HG03280 (cell line): ENCODE measurements at regions not wholly inside any gene's neighbourhood (a gene's known extent, or its start where the extent isn't known, plus 50 kb on each side); places are given as distances from the start of the nearest gene placed in this dataset.
"Not testable (repeated sequence)": the region's sequence is repeated elsewhere in the genome, so short reads cannot be mapped to it uniquely, and the experiment has no call there.

Source experiments
- ATAC-seq: cut with Tn5 transposase; IDR thresholded peaks from one replicate; pipeline ENCODE4 v1.9.1; 2021; ENCODE audit warnings: mild to moderate bottlenecking, moderate library complexity; ENCODE audit not compliant: unreplicated experiment

DNA sequence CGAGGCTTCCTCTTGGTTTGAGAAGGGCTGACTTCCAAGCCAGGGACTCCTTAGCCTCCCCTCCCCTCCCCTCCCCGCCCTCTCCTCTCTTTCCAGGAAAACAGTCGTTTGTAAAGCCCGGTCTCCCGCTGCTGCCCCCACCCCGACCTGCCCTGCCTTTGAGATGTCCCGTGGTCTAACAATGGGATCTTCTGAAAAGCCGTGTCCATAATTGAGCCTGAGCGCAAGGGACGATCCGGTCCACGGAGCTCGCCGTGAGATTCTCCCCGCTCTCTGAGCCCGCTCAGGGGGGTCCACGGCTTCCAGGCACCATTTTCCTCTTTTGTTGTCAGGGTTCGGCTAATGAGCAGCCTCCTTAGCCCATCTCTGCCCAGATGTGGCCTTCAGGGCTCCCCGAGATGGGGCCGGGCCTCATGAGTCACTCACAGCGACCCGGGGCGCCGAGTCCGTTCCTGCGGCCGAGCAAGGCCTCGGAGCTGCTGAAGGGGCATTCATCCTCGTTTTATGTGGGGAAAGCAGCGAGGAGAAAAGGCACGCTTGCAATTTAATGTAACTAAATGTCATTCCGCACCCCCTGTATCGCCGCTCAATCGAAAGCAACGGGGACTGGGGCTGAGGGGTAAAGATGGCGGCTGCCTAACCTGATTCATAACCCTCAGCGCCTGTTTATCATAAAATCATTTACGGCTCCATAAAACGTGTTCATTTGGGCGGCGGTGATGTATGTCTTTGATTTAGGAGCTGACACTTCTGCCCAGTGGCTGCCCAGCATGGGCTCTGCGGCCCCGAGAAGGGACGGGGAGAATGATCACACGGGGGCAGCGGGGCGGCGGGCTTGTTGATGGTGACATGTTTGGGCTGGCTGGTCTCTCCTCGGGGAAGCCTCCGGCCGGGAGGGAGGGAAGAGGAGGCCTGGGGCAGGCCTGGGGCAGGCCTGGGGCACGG lies 232.6 kb upstream of the C1orf174 start:
- ATAC-seq, result no peak

DNA sequence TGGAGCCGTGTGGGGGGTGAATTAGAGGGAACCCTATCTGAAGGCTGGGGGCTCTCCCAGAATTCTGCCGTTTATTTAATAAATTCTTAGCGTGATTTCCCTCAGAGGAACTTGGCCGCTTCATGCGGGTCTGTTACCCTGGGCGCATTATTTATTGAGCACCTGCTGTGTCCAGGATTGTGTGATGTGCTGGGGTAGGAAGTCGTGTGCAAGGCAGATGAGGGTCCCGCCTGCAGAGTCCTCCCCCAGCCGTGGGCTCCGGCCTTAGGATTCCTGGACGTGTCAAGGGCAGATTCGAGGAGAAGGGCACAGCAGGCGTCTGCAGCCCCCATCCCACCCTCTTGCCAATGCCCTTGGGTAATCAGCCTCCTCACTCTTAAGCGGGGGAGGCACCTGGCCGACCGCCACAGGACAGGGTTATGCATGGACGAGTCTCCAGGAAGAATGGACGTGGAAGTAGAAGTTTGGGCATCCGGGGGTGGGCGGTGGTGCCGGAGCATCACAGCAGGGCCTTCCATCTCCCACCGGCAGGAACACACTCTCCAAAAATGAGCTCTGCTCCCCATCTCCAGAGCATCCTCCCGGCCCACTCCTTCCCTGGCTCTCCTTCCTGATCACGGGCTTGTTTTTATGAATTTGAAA lies 233.3 kb upstream of the C1orf174 start:
- no peak for ATAC-seq

DNA sequence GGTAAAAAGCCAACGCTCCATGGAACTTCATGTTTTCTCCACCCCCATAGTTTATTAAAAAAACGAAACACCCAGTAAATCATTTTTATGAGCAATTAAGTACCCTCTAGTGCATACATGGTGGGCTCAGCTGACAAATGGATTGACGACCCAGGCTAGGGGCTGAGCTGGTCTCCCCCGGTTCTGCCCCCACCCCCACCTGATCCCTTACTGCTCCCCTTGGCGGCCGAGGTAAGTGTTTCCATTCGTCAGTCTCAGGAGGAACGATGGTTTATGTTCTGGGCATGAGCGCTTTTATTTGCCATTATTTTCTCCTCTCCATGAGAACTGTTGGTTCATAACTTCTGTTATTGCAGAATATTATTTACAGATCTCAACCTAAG lies 233.9 kb upstream of the C1orf174 start:
- ATAC-seq, result no peak

DNA sequence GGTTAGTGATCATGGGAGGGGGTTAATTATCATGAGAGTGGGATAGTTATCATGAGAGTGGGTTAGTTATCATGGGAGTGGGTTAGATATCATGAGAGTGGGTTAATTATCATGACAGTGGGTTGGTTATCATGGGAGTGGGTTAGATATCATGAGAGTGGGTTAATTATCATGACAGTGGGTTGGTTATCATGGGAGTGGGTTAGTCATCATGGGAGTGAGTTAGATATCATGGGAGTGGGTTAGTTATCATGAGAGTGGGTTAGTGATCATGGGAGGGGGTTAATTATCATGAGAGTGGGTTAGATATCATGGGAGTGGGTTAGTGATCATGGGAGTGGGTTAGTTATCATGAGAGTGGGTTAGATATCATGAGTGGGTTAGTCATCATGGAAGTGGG lies 235.8 kb upstream of the C1orf174 start:
- ATAC-seq, result not testable (repeated sequence)

DNA sequence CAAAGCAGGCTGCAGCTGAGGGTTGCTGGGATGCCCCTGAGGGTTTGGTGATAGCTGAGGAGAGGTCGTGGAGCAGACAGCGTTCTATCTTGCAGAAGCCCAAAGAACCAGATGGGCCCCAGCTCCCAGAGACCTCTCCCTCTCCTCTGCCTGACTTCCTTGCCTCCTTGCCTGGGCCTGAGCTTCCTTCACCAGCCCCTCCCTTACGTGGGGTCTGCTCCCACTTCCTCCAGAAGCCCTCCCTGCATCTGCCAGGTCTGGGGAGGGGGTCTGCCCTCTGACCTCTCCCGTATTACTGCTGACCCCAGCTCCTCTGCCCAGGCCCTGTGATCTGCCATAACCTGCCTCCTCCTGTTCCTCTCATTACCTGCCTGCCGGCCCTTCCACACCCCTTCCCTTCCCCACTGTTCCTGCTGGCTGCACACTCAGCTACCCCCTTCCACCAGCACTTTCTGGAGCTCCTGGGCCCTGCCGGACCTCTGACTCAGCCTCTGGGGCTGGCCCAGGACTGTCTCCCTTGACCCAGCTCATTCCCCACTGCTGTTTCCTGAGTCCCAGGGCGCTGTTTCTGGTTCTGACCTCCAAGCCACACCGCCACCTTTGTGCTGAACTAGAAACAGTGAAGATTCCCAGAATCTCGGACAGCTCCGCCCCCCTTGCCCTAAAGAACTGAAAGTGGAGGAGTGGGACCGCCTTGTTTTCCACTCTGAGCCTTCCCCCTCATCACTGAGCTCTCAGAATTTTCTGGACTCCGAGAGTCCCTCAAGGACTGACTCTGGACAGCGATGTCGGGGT lies 237.7 kb upstream of the C1orf174 start:
- no peak for ATAC-seq

DNA sequence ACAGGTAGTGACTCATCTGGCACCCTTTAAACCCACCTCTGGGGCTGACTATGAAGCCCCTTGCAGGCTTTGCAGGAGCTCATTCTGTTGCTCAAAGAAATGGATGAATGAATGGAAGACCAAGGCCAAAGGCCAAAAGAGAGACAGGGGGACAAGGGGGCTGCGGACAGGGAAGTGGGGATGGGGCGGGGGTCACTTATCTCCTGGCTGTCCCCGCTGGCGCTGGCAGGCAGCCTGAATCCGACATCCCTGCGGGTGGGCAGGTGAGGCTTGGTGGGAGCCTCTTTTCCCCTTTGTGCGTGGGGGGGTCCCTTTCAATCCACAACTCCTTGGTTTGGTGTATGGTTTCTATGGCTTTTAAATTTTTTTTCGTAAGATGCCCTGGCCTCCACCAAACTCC lies 239.6 kb upstream of the C1orf174 start:
- ATAC-seq, result no peak

DNA sequence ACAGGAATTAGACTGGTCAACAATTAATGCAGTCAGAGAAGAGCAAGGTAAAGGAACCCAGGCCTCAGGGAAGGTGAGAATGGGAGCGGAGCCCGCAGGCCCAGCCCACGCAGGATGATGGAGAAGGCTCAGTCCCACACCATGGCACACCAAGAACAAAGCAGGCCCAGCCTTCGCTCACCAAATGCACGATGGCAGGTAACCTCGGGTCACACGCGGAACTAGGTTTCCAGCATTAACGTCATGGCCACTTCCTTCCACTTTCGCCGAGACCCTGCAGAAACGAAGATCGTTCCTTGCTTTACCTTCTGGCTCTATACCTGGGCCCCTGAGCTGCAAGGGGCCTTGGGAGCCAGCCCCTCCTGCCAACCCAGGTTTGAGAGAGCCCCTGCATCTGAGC lies 240.2 kb upstream of the C1orf174 start:
- no peak for ATAC-seq

DNA sequence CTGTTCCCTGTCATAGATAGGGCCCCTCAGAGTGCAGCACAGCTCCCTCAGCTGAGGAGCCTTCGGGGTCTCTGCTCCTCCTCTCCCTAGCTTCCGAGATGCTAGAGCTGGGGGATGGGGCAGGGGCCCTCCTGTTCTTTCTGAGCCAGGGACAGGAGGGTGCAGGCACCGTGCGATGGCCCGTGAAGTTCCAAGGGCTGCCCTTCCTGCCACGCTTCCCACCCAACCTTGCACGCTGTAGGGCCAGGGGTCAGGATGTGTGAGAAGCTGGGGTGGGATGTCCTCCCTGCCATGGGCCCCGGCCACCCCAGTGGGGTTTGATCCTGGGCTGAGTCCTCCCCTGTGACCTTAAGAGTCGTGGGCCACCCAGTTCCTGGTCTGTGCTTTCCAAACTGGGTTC lies 240.7 kb upstream of the C1orf174 start:
- no peak for ATAC-seq

DNA sequence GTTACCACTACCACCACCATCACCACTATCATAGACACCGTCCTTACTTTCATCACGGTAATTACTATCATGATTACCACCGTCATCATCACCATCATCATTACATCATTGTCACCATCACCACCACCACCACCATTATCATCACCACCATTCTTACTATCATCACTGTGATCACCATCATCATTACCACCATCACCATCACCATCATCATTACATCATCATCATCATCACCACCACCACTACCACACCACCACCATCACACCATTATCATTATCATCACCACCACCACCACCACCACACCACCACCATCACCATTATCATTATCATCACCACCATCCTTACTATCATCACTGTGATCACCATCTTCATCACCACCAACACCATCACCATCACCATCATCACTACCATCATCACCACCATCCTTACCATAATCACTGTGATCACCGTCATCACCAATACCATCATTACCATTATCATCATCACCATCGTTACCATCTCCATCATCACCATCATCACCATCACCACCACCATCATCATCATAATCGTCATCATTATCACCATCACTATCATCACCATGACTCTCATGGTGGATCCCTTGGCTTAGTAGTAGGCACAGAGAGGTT lies 244.4 kb upstream of the C1orf174 start:
- no peak for ATAC-seq

DNA sequence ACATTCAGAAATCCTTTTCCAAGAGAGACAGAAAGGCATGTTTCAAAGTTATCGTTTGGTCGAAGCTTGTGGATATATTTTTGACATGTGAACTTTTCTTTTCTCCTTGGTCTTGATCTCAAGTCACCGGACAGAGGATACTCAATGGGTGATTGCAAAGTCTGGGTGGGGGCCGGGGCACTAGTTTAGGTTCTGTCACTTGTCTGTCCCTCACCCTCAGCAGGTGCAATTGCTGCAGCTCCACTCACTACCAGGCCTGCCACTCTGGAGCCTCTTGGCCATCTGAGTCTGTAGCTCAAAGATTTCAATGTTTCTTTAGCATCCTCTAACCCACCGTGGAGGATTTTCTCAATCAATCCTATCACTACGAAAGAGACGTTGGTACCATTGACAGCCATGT lies 246.0 kb upstream of the C1orf174 start:
- ATAC-seq, result no peak

DNA sequence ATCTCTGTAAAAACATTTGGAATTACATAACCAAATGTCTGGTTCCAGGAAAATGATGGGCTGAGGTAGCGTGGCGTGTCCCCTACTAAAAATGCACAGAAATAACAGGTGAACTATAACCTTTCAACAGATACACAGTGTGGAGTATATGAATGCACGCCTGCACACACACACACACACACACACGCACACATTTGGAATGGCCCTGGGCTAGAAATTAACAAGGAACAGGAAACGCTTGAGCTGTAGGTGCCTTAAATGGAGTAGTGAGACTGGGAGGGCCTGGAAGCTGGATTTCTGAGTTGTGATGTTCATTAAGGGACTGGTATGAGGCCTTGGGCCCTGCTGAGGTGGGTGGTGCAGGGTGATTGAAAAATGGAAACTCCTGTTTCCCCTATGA lies 246.5 kb upstream of the C1orf174 start:
- ATAC-seq, result no peak

DNA sequence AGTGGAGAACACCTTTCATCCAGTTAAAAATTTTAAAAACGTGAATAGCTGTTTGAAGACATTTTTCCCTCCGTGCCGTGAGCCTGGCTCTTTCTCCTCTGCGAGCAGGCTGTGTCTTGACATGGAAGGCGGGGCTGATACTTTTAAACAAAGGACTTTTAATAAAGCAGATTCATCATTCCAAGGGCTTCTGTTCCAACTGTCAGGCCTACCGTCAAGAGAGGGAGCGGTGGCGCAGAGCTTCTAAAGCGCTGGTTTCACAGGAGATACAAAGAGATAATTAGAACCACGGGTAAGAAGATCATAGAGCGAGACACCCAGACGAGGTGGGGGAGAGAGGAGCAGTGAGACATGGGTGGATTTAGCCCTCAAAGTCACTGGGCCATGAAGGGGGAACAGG lies 247.4 kb upstream of the C1orf174 start:
- ATAC-seq, result no peak

DNA sequence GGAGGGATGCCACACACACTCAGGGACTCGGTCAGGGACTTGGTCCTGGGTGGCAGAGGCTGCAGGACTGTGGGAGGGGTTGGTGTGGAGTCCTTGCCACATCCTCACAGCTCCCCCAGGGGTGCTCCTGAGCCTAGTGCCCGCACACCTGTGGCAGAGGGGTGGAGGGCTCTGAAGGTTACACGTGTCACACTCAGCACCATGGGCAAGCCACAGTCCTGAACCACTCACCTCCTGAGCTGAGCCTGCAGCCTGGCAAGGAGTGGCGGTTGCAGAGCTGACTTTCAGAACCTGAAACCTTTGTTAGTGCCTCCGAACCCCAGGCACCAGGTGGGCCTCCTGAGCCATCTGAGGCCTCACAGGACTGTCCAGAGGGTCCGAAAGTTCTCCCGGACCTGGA lies 249.2 kb upstream of the C1orf174 start:
- ATAC-seq, result no peak

DNA sequence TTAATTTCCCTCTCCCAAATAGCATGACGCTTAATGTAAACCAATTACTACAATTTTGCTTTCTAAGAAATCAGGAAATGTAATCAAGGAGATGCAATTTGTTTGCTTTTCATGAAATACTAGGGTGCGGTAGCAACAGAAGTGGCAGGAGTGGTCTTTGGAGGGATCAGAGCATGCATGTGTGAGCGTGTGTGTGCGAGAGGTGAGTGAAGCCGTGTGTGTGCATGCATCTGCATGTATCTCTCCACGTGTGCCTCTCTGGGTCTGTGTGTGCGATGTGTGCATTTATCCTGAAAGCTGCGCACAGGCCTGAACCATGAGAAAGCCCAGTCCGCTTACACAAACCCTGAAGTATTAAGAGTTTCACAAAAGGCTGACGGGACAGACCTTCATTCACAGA lies 249.8 kb upstream of the C1orf174 start:
- no peak for ATAC-seq

DNA sequence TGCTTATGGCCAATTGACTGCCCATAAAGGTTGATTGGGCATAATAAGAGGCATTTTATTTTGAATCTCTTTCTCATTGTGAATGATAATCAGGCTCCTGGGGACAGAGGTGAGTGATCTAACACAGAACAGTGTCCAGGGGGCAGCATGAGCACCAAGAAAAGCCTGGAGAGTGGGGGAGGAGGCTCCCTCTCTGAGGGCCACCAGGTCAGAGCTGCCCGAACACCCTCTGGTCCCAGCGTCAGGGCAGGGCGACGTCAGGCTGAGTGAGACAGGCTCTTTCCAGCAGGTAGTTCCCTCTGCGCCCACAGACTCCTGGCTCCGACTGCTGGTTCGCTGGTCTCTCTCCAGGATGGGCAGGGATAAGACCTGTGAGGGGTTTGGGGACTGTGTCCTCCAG lies 250.2 kb upstream of the C1orf174 start:
- ATAC-seq, result no peak

DNA sequence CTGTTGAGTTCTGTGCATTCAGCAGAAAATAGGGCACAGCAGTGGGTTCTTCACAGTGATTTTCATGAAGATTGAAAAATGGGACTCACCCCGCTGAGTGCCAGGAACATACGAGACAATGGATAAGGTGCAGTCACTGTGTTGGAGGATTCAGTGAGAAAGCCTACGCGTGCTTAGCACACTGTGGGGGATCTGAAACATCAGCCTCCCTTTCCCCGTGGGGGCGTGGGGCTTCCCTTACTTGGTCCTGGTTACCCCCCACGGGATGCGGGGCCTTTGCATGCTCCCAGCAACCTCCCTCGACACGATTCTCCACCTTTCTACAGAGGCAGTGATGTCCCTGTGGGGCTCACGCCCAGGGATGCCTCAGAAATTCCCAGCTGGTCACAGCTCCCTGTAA lies 252.2 kb upstream of the C1orf174 start:
- no peak for ATAC-seq

DNA sequence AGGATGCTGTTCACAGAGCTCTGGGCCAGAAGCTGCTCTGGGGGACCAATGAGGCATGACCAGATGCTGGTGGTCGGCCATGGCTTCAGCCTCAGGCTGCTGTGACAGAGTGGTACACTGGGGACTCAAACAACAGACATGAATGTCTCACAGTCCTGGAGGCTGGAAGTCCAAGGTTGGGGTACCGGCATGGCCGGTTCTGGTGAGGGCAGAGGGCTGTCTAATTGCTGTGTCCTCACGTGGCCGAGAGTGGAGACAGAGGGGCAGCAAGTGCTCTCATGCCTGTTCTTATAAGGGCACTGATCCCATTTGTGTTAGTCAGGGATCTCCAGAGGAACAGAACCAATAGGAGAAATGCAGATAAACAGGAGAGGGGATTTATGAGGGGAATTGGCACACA lies 253.5 kb upstream of the C1orf174 start:
- ATAC-seq, result no peak

DNA sequence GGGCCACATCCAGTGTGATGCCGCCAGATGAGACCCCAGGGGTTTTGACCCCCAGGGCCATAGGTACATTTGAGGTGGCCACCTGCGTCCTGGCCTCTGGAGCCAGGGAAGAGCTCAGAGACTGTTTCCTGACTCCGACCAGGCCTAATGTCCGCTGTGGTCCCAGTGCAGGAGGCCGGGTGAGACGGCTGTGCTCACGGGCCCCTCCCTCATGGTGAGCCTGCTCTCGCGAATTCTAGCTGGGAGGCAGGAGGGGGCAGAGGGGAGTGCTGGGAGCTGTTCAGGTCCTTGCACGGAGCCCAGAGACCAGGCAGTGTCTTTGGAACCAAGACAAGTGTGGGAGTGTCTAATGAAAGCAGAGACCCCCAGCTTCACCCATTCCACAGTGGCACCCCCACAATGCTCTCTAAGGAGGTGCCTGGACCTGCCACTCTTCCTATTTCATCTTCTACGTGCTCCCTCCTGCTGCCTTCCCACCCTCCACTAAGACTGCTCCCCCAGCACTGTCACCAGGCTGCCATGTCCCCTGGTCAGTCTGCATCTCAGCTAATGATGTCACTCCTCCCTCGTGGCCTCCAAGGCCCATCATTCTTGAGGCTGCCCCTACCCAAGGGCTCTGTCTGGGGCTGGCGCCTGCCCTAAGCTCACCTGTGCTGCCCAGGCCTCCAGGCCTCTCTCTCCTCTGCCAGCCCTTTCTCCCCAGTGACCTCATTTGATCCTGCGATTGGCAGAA lies 256.3 kb upstream of the C1orf174 start:
- no peak for ATAC-seq

DNA sequence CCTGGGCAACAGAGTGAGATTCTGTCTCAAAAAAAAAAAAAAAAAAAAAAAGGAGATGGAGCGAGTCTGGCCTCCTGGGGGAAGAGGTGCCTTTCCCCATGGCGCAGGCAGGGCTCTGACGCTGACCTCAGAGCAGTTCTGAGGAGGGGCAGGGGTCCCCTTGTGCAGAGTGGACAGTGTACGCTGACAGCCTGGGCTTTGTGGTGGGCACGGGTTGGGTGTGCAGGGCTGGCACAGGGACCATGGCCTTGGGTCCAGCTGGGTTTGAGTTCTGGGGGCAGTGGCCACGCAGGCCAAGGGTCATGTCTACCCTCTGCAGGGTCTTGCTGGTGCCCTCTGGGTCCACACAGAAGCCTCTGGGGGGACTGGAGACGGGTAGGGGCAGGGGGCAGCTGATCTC lies 260.1 kb upstream of the C1orf174 start:
- no peak for ATAC-seq

DNA sequence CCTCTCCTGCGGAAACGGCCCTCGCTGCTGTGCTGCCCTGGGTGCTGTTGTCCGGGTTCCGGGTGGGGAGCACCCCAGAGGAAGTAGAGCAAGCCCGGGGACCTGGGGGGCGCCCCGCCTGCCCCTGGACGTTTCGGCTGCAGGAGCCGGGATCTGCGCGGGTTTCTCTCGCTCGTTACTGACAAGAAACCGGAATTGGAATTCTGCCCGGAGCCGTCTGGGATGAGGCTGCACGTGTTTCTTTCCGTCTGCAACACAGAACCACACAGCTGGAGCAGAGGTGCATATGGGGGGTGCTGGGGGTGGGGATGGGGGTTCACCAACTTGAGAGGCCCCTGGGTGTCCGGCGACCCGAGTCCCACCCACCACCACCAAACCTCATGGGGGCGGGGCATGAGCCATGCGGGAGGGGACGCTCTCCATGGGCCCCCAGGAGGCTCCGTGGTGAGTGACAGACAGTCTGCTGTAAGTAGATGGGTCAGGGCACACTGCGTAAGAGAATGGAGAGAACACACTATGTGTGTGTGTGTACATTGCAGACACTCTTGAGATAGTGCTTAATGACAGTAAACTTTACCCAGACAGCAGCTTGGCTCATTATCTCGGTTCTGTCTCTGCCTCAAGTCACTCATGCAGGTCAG lies 261.4 kb upstream of the C1orf174 start:
- no peak for ATAC-seq
